ENCODE measurements at regions not wholly inside any gene's neighbourhood (a gene's known extent, or its start where the extent isn't known, plus 50 kb on each side); places are given as distances from the start of the nearest gene placed in this dataset.
"Not testable (repeated sequence)": the region's sequence is repeated elsewhere in the genome, so short reads cannot be mapped to it uniquely, and the experiment has no call there.

DNA sequence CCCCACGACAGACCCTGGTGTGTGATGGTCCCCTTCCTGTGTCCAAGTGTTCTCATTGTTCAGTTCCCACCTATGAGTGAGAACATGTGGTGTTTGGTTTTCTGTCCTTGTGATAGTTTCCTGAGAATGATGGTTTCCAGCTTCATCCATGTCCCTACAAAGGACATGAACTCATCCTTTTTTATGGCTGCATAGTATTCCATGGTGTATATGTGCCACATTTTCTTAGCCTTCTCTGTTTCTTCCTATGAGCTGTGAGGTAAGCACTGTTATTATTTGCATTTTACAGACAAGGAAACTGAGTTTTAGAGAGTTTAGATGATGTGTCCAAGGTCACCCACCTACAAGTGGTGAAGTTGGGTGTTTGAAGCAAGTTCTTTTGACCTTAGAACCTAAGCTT, 51.1 kb upstream of the BNC1 start:
- DNase-seq (ENCODE audit: low read depth in 2 of 2), result not testable (repeated sequence)

DNA sequence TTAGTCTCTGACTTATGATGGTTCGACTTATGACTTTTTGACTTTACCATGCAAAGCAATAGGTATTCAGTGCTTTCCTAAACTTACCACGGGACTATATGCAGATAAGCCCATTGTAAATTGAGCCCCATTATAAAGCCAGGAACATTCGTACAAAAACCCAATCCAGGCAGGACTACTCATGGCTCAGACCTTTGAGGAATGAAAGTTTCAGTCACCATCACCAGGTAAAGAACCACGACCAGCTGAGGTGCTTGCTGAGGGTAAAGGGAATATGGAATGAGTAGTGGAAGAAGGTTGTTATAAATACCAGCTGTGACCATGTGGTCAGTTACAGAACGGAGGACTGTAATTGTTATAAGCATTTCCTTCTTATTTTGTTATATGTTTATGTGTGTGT, 54.9 kb upstream of the BNC1 start:
- no peak for DNase-seq (ENCODE audit: low read depth in 2 of 2)

DNA sequence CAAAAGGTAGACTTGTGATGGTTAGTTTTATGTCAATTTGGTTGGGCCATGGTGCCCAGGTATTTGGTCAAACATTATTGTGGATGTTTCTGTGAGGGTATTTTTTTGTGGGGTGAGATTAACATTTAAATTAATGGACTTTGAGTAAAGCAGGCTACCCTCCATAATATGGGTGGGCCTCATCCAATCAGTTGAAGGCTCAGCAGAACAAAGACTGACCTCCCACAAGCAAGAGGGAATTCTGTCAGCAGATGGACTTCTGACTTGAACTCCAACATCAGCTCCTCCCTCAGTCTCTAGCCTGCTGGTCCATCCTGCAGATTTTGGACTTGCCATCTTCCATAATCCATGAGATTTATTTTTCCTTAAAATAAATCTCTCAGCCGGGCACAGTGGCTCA, 55.6 kb upstream of the BNC1 start:
- DNase-seq (ENCODE audit: low read depth in 2 of 2), result no peak

DNA sequence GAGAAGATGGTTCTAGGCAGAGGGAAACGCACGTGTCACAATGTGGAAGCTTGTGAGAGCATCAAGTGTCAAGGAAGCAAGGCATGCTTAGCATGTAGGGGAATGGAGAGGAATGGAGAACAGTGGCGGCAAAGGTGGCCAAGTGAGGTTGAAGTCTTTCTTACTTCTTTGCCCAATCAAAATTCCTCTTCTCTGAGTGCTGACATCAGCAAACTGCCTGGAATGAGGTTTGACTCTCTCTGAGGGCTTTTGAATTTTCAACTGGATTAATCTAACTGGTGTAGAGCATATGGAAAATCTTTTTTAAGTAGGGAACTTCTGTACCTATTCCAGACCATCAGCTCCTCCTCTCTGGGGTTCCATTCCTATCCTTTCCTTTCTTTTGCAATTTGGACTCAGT, 61.9 kb upstream of the BNC1 start:
- DNase-seq (ENCODE audit: low read depth in 2 of 2), result no peak

DNA sequence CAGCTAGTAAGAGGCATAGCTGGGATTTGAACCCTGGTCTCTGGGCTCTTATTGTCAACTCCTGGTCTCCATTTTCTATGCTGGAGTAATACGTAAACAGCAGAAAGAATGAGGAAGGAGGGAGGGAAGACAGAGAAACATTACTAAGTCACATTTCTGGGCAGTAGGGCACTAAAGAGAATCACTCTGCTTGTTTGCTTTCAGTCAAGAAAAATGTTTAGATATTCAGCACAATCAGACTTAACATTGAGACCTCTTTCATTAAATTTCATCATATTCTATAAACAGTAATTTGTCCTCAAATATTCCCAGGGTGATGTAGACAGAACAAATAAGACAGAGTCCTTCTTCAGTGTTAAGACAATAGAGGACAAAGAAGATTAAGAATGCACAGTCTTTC, 67.7 kb upstream of the BNC1 start:
- no peak for DNase-seq (ENCODE audit: low read depth in 2 of 2)

DNA sequence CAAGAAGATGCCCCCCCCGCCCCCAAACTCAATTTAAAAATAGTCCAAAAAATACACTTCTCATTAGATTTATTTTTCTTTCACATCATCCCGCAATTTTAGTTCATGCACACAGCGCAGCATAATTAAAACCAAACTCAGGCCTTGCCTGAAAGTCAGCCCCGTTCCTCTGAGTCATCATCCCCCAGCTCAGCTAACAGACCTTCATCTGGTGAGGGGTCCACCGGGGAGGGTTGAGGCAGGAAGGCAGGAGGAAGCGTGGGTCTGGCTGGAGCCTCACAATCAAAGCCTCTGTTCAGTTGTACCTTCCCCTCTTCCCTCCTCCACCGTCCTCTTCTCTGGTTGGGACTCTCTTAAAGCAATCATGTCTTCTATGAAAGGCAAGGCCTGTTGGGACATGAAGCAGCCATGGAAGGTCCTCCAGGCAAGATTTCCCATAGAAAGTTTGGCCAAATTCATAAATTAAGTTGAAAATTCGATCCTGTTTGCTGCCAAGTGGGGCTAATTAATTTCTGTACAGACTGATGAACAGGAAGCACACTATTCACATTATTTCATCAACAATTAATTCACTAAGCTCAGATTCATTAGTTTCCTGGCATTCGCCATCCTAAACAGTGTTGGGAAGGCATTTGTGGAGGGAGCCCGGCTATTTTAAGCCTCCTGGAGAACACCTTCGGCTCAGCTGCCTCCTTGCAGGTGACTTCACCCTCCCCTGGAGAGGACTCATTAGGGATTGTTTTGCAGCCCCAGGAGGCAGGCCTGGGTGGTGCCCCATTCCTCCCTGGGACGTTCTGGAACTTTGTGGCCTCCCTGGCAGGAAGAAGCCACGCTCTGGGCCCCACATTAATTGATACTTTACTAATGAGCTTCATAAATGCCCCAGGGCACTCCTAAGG, 72.3 kb upstream of the BNC1 start:
- DNase-seq (ENCODE audit: low read depth in 2 of 2), result peak; percentile 66 to 71

DNA sequence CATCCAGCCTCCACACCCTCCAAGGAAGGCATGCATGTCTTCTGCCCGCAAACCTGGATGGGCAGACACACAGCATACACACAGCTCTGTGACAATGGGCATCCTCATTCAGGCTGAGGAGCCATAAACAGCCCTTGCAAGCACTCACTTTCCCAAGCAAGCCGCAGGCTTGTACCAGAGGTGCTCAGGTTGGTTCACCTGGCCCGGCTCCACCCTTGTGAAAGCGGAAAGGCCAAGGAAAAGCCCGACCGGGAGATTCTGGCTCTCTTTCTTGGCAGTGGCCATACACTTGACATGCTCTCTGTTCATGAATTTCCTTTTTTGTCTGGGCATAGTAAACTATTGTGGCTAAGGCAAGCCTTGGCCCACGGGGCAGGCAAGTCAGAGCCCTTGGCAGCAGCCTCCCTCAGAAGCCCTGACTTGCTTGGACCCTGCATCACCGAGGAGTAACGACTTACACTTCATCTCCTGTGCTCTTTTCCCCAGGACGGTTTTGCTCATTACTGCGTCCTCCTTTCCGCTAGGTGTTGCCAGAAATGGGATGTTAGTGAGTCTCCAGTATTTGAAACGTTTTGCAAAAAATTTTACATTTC, 74.6 kb upstream of the BNC1 start:
- no peak for DNase-seq (ENCODE audit: low read depth in 2 of 2)

DNA sequence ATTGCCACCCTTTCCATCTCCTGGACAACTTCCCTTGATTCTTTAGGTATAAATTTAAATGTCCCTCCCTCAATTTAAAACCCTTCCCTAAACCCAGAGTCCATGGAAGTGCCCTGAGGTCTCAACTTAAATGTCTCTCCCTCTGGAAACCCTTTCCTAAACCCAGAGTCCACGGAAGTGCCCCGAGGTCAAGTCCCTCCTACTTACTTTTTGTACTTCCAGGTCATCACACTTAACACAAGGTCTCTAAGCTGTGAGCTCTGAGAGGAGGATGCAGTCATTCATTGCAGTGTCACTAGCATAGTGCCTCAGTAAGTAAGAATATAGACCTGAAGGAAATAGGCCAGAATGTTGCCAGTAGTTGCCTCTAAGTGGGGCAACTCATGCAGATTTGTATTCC, 78.2 kb upstream of the BNC1 start:
- no peak for DNase-seq (ENCODE audit: low read depth in 2 of 2)

DNA sequence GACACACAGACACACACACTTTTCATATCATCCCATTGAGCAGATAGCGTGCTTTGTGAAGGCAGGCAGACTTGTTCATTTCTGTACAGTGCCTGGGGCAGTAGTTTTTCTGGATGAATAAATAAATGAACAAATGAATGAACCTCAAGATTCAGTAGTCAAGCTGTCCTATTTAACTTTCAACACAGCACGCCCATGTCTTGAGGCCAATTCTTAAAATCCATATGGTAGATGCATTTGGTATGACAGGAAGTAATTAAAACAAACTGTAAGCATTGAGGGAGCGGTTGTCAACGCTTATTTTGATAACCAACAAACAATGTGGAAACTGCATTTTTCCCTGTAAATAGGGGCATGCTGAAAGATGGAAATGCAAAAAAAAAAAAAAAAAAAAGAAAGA, 80.0 kb upstream of the BNC1 start:
- DNase-seq (ENCODE audit: low read depth in 2 of 2), result no peak

DNA sequence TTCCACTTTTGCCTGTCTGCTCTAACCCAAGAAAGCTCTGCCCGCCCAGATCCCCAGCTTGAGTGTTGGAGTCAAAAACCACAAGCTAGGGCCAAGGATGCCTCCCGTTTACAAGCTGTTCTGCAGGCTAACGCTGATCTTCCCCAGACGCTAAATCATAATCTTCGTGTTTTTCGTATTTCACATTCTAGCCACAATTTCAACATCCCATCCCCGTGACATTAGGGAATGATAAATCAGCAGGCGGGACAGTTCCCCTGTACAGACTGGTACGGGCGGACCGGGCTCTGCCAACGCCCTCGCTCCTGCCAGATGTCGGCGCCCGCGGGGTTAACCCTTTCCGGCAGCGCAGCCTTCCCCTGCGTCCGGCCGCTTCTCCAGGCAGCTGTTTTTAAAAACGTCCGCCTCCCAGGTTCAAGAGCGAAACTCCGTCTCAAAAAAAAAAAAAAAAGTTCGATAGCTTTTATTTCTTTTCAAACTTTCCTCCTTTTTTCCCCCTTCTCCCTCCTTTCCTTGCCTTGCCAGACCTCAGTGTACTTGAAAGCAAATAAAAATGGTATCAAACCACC, 81.0 kb upstream of the BNC1 start:
- peak; percentile 75 for DNase-seq (ENCODE audit: low read depth in 2 of 2)

DNA sequence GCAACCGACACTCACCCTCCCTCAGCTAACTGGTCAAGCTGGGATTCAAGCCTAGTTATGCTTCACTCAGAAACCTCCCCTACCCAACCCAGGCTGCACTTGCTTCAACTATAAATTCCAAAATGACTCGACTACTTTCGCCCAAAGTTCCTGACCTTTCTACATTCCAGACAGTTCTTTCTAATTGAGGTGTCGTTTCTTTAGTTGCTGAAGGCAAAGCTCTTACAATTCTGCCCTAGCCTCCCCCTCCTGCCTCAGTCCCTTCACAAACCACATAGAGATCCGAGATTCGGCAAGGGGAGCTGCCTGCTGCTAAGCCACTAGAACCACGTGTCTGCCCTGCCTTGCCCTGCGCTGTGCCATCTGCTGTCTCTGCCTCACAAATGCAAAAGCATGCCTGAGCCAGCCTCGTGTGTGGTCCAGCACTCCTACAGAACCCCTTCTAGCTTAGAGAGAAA, 74.7 kb upstream of the SH3GL3 start:
- DNase-seq (ENCODE audit: low read depth in 2 of 2), result no peak

DNA sequence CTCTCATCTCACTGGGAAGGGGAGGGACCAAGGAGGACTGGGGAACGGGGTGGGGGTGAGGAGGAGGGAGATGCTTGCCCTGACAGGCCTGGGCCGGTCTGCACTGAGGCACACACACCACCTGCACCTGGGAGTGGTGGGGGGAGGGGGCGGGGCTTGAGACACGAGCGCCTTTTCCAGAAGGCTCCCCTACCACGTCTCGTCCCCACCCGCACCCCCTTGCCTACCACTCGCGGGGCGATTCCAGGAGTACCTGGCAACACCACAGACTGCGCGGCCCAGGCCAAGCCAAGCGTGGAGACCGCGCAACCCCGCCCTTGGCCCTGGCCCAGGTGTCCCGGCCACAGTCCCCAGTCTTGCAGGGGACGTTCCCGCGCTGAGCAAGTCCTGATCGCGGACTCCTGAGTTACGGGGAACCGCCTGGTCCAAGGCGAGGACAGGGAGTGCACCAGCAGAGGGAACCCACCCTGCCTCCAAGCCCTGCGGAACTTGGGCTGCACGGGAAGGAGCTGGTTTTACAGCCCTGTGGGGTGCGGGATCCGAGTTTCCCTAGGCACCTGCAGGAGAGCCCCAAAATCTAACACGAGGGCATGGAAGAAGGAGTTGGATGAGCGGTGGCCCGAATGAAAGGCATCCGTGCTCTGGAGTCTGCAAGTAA, 68.1 kb upstream of the SH3GL3 start:
- DNase-seq (ENCODE audit: low read depth in 2 of 2), result no peak

DNA sequence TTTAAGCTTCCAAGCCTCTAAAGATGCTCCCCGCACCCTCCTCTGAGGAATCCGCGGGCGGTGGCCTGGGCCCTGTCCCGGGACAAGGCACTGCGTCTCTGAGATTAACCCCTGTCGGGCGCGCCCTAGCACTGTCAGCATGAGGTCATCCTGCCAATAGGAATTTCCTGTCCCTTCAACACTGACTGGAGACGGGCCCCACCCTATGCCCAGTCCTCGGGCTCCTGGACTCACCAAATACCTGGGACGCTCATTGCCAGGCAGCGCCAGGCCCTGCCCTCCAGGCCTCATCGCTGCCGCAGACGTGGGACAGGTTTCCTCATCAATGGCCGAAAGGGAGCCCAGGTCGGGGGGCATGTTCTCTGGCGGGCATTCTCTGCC, 67.6 kb upstream of the SH3GL3 start:
- no peak for DNase-seq (ENCODE audit: low read depth in 2 of 2)

DNA sequence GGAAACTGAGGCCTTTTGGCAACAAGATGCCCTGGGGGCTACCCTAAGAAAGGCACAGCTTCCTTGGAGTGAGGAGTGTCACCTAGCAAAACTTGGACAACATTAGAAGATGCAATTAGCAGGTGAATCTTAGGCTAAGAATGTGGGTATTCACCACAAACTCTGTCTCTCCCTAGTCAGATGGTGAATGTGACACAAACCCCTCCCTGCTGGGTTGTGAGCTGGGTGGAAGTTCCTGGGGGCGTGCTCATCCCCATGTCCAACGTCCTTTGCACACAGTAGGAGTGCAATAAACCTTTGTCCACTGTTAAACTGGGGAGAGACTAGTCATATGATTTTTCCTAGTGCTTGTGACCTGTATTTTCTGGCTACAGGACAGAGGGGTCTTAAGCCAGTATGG, 67.1 kb upstream of the SH3GL3 start:
- DNase-seq (ENCODE audit: low read depth in 2 of 2), result no peak

DNA sequence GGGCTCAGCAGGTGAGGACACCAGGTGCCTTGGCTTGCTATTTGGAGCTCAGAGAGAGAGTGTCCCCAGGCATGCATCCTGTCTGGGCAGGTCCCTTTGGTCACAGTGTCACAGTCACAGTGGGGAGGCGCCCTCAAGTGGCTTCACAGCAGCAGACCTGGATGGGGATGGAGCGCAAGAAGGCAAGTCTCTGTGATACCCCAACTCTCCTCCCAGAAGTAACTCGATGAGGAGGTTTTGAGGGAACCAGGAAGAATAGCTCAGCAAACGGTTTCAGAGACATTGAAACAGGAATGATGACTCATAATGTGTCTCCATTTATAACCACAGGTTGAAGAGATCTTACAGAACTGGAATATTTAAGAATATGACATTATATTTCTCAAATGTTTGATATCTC, 66.5 kb upstream of the SH3GL3 start:
- DNase-seq (ENCODE audit: low read depth in 2 of 2), result no peak

DNA sequence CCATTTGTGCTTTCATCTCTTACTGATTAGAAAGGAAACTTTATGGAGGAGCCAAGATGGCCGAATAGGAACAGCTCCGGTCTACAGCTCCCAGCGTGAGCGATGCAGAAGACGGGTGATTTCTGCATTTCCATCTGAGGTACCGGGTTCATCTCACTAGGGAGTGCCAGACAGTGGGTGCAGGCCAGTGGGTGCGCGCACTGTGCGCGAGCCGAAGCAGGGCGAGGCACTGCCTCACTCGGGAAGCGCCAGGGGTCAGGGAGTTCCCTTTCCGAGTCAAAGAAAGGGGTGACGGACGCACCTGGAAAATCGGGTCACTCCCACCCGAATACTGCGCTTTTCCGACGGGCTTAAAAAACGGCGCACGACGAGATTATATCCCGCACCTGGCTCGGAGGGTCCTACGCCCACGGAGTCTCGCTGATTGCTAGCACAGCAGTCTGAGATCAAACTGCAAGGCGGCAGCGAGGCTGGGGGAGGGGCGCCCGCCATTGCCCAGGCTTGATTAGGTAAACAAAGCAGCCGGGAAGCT, 63.5 kb upstream of the SH3GL3 start:
- DNase-seq (ENCODE audit: low read depth in 2 of 2), result not testable (repeated sequence)

DNA sequence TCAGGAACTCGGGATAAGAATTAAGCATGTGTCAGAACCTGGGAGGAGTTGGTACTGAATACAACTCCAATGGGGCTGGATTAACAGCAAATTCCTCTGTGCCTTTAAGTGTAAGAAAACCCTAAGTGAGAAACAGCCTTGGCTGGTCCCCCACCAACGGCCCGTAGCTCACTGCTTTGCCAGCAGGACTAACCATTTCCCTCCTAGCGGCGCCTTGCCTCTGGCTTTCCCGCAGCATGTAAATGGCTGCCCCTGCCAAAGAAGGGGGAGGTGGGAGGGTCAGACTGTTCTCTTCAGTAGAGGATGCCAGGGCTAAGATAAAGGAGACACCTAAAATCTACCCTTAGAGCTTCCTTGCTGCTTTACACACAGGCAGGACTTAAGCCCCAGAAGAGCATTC, 51.0 kb upstream of the SH3GL3 start:
- no peak for DNase-seq (ENCODE audit: low read depth in 2 of 2)
